ENCODE measurements at regions not wholly inside any gene's neighbourhood (a gene's known extent, or its start where the extent isn't known, plus 50 kb on each side); places are given as distances from the start of the nearest gene placed in this dataset.

- TF ChIP-seq EZH2phosphoT487 (IDR thresholded peaks at IDR 0.05; ENCODE audit: low read length) (no peak), CTCF (IDR thresholded peaks at IDR 0.05; ENCODE audit: low read length) (no peak), EZH2 (optimal IDR thresholded peaks at IDR 0.05; ENCODE audit: low read depth, low read length) (no peak)
These were observed 88.2 kb upstream of the ABI3BP start for GRCh38 chr3:101081446-101081845.

DNA sequence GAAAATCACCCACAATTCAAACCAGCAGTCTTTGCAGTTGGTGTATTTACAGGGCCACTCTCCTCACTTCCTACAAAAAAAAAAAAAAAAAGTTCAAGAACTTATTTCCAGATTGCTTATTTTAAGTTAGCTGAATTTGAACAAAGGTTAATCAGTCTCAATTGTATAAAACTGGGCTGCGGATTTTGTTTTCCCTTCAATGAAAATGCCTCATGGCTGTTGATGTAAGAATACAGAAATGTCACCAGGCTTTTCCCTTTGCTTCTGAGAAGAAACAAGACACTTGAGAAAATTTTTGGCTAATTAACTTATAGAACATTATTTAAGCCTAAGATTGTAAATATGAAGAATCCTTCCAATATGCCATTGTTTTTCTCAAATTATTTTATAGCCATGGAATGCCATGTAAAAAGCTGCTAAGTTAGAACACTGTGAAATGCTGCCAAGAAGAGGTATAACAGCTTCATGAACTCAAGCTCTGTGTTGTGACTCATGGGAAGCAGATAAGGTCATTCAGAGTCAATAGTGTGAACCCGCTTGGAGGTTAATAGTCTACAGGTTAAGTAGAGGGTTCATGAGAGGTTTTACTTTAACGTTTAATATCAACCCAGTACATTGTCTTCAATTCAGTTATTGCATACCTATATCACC, 84.3 kb upstream of the ABI3BP start:
- no peaks in the 10 kb centered on the region for H3K36me3 ChIP-seq (replicated peaks; ENCODE audit: insufficient read depth, low read length)
- no peaks in the 10 kb centered on the region for H3K9me2 ChIP-seq (replicated peaks; ENCODE audit: insufficient read depth, low read length)
- H3K4me3 ChIP-seq (ENCODE audit: low read length), result no peak overlapping the region
- no peak overlapping the region for H3K27ac ChIP-seq (ENCODE audit: low read length)
- H3K9ac ChIP-seq (ENCODE audit: low read length), result no peak overlapping the region
- H4K20me1 ChIP-seq (ENCODE audit: insufficient read depth, low read length), result no peaks in the 10 kb centered on the region
- H3K27me3 ChIP-seq (replicated peaks; ENCODE audit: insufficient read depth, low read length), result no peaks in the 10 kb centered on the region
- H2AFZ ChIP-seq (ENCODE audit: low read length), result no peak overlapping the region
- no peaks in the 10 kb centered on the region for H3K9me3 ChIP-seq (replicated peaks; ENCODE audit: insufficient read depth, low read length)
- H3K4me2 ChIP-seq (ENCODE audit: low read depth, low read length), result no peak overlapping the region
- TF ChIP-seq EZH2phosphoT487 (IDR thresholded peaks at IDR 0.05; ENCODE audit: low read length) (no peak), EZH2 (optimal IDR thresholded peaks at IDR 0.05; ENCODE audit: low read depth, low read length) (no peak), CTCF (IDR thresholded peaks at IDR 0.05; ENCODE audit: low read length) (no peak)
- no peaks in the 10 kb centered on the region for H3K79me2 ChIP-seq (ENCODE audit: low read length)
- H3F3A ChIP-seq (ENCODE audit: insufficient read depth, low read length), result no peaks in the 10 kb centered on the region
- peaks cover 8% of the 10 kb centered on the region for H3K4me1 ChIP-seq (ENCODE audit: low read length)
- no peak for DNase-seq

More at GRCh38 chr3:101081446-101081845, 88.2 kb upstream of the ABI3BP start:
- Histone ChIP-seq H3K4me3 (ENCODE audit: low read length) (no peak overlapping the region), H2AFZ (ENCODE audit: low read length) (no peak overlapping the region), H3K79me2 (ENCODE audit: low read length) (no peaks in the 10 kb centered on the region), H4K20me1 (ENCODE audit: insufficient read depth, low read length) (no peaks in the 10 kb centered on the region), H3K9me2 (replicated peaks; ENCODE audit: insufficient read depth, low read length) (no peaks in the 10 kb centered on the region), H3F3A (ENCODE audit: insufficient read depth, low read length) (no peaks in the 10 kb centered on the region), H3K27ac (ENCODE audit: low read length) (no peak overlapping the region), H3K9me3 (replicated peaks; ENCODE audit: insufficient read depth, low read length) (no peaks in the 10 kb centered on the region), H3K4me1 (ENCODE audit: low read length) (peaks cover 10% of the 10 kb centered on the region), H3K9ac (ENCODE audit: low read length) (no peak overlapping the region), H3K4me2 (ENCODE audit: low read depth, low read length) (no peak overlapping the region), H3K27me3 (replicated peaks; ENCODE audit: insufficient read depth, low read length) (no peaks in the 10 kb centered on the region), H3K36me3 (replicated peaks; ENCODE audit: insufficient read depth, low read length) (no peaks in the 10 kb centered on the region)
- DNase-seq, result no peak

DNA sequence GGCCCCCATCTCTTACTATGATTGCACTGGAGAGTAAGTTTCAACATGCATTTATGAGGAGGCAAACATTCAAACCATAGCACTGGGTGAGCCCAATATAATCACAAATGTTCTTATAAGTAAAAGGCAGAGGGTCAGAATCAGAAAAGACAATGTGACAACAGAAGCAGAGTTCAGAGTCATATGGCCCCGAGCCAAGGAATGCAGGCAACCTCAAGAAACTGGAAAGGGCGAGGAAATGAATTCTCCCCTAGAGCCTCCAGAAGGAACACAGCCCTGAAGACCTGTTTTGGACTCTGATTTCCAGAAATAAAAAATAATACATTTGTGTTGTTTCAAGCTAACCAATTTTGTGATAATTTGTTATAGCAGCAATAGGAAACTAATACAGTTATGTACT, 81.3 kb upstream of the ABI3BP start:
- no peaks in the 10 kb centered on the region for H3K27me3 ChIP-seq (replicated peaks; ENCODE audit: insufficient read depth, low read length)
- no peak overlapping the region for H3K4me3 ChIP-seq (ENCODE audit: low read length)
- no peak overlapping the region for H3K4me2 ChIP-seq (ENCODE audit: low read depth, low read length)
- peaks cover 5% of the 10 kb centered on the region for H3K4me1 ChIP-seq (ENCODE audit: low read length)
- no peaks in the 10 kb centered on the region for H3F3A ChIP-seq (ENCODE audit: insufficient read depth, low read length)
- TF ChIP-seq EZH2 (optimal IDR thresholded peaks at IDR 0.05; ENCODE audit: low read depth, low read length) (no peak), EZH2phosphoT487 (IDR thresholded peaks at IDR 0.05; ENCODE audit: low read length) (no peak), CTCF (IDR thresholded peaks at IDR 0.05; ENCODE audit: low read length) (no peak)
- no peaks in the 10 kb centered on the region for H3K9me2 ChIP-seq (replicated peaks; ENCODE audit: insufficient read depth, low read length)
- H3K36me3 ChIP-seq (replicated peaks; ENCODE audit: insufficient read depth, low read length), result no peaks in the 10 kb centered on the region
- no peak overlapping the region for H3K27ac ChIP-seq (ENCODE audit: low read length)
- H2AFZ ChIP-seq (ENCODE audit: low read length), result no peak overlapping the region
- no peak overlapping the region for H3K9ac ChIP-seq (ENCODE audit: low read length)
- no peaks in the 10 kb centered on the region for H3K9me3 ChIP-seq (replicated peaks; ENCODE audit: insufficient read depth, low read length)
- H3K79me2 ChIP-seq (ENCODE audit: low read length), result no peaks in the 10 kb centered on the region
- DNase-seq, result no peak
- H4K20me1 ChIP-seq (ENCODE audit: insufficient read depth, low read length), result no peaks in the 10 kb centered on the region

Measured in MM.1S (cell line).